HFFc6 (cell line): ENCODE measurements at regions not wholly inside any gene's neighbourhood (a gene's known extent, or its start where the extent isn't known, plus 50 kb on each side); places are given as distances from the start of the nearest gene placed in this dataset.
"Not testable (repeated sequence)": the region's sequence is repeated elsewhere in the genome, so short reads cannot be mapped to it uniquely, and the experiment has no call there.

Source experiments
- DNase-seq: peaks from one replicate; pipeline ENCODE4 v3.0.0-alpha.2; 2018
- H3K27ac Mint-ChIP-seq: 2 replicates; pipeline ENCODE4 v1.8.0; 2020; ENCODE audit warnings: mild to moderate bottlenecking, mixed read lengths
- H3K27me3 Mint-ChIP-seq: 2 replicates; pipeline ENCODE4 v1.8.0; 2021; ENCODE audit warnings: mild to moderate bottlenecking, moderate library complexity, mixed read lengths; ENCODE audit not compliant: insufficient read depth
- H3K36me3 Mint-ChIP-seq: 2 replicates; pipeline ENCODE4 v1.8.0; 2021; ENCODE audit warnings: low read depth, mixed read lengths
- H3K4me1 Mint-ChIP-seq: 2 replicates; pipeline ENCODE4 v1.8.0; 2020; ENCODE audit warnings: low read depth, mixed read lengths
- H3K4me3 Mint-ChIP-seq: 2 replicates; pipeline ENCODE4 v1.8.0; 2020; ENCODE audit warnings: mild to moderate bottlenecking, moderate library complexity, mixed read lengths
- H3K9me3 Mint-ChIP-seq: 2 replicates; pipeline ENCODE4 v1.8.0; 2020; ENCODE audit warnings: mild to moderate bottlenecking, mixed read lengths
- TF ChIP-seq, protein P1 (sequence below): fragments of 200-600 bp; sonication (generic); IDR thresholded peaks from 2 replicates; pipeline ENCODE4 v1.5.0; 2021; ENCODE audit warnings: antibody characterized with exemption, mild to moderate bottlenecking

DNA sequence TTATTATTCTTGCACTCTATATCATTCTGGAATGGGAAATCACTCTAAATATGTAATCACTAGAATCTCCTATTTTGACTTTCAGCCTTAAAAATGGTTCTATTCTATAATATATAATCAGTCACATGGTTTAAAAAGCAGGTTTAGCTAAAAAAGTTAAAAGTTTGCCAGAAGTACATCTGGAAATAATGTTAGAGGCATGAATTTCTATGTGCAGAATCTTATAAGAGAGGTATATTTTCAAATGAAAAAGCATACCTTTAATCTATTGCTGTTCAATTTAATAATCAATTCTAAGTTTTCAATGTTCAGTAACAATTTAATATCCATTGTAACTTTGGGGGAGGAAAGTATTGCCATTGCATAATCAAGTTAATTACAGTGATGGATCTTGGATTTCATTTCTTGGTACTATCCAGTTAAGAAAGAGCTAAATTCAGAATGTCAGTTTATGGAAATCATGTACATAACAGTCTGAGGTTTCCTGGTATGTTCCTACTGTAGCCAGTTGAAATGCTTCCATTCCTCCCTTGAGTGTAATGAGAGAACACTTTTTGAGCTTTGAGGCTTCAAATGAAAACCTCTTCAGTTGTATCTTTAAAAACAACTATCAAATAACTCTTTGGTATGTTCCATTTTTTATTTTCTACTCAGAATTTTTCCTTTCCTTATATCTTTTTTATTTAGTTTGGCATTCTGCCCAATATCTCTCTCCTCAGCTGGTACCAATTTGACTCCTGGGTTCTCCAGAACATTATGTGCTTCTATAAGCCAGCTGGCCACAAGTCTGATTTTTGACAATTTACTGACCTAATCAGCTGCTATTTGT, 175.7 kb upstream of the COL11A1 start:
- no peak overlapping the region for H3K4me3 Mint-ChIP-seq
- H3K36me3 Mint-ChIP-seq: peaks cover 8% of the 10 kb centered on the region
- H3K4me1 Mint-ChIP-seq: peaks cover 11% of the 10 kb centered on the region
- TF ChIP-seq, protein P1, sequence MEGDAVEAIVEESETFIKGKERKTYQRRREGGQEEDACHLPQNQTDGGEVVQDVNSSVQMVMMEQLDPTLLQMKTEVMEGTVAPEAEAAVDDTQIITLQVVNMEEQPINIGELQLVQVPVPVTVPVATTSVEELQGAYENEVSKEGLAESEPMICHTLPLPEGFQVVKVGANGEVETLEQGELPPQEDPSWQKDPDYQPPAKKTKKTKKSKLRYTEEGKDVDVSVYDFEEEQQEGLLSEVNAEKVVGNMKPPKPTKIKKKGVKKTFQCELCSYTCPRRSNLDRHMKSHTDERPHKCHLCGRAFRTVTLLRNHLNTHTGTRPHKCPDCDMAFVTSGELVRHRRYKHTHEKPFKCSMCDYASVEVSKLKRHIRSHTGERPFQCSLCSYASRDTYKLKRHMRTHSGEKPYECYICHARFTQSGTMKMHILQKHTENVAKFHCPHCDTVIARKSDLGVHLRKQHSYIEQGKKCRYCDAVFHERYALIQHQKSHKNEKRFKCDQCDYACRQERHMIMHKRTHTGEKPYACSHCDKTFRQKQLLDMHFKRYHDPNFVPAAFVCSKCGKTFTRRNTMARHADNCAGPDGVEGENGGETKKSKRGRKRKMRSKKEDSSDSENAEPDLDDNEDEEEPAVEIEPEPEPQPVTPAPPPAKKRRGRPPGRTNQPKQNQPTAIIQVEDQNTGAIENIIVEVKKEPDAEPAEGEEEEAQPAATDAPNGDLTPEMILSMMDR: no peak
- H3K27ac Mint-ChIP-seq: no peak overlapping the region
- DNase-seq: no peak
- peaks cover 5% of the 10 kb centered on the region; the same call in 1 of the 2 replicates for H3K9me3 Mint-ChIP-seq
- H3K27me3 Mint-ChIP-seq: no peaks in the 10 kb centered on the region; the same call in 1 of the 2 replicates

GRCh38 chr1:103283371-103283770, 175.0 kb upstream of the COL11A1 start:
- Mint-ChIP-seq H3K27ac (no peak overlapping the region), H3K4me3 (no peak overlapping the region), H3K4me1 (peaks cover 11% of the 10 kb centered on the region), H3K36me3 (peaks cover 8% of the 10 kb centered on the region), H3K9me3 (peaks cover 5% of the 10 kb centered on the region; the same call in 1 of the 2 replicates), H3K27me3 (no peaks in the 10 kb centered on the region)
- DNase-seq: no peak
- TF ChIP-seq, protein P1: no peak

- no peak overlapping the region for H3K27ac Mint-ChIP-seq
- no peaks in the 10 kb centered on the region for H3K9me3 Mint-ChIP-seq
- no peak for DNase-seq
- H3K27me3 Mint-ChIP-seq: no peaks in the 10 kb centered on the region
- TF ChIP-seq, protein P1: no peak
- H3K36me3 Mint-ChIP-seq: peaks cover 14% of the 10 kb centered on the region
- H3K4me3 Mint-ChIP-seq: no peak overlapping the region
- peaks cover 44% of the 10 kb centered on the region for H3K4me1 Mint-ChIP-seq
Measured at GRCh38 chr1:103275725-103276124, 167.4 kb upstream of the COL11A1 start.

- no peak overlapping the region for H3K4me3 Mint-ChIP-seq
Measured at GRCh38 chr1:103274886-103275285, 166.6 kb upstream of the COL11A1 start.

DNA sequence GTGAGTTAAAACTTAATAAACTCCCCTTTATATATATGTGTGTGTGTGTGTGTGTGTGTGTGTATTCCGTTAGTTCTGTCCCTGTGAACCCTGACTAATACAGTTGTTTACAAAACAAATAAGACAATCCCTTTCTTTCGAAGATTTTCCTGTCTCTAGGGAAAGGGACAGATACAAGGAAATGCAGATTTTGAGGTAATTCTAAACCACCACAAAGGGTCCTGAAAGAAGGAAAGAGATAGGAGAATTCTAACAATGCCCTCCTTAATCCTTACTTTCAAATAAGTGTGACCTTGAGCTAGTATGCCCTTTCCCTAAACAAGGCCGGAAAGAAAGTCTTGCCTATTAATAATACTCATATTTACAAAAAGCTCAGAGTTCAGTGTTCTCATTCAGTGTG, 164.8 kb upstream of the COL11A1 start:
- H3K4me3 Mint-ChIP-seq: no peak overlapping the region
- H3K27me3 Mint-ChIP-seq: no peaks in the 10 kb centered on the region
- peaks cover 7% of the 10 kb centered on the region for H3K36me3 Mint-ChIP-seq
- H3K27ac Mint-ChIP-seq: no peak overlapping the region
- TF ChIP-seq, protein P1: no peak
- no peak for DNase-seq
- H3K9me3 Mint-ChIP-seq: no peaks in the 10 kb centered on the region
- peaks cover 50% of the 10 kb centered on the region for H3K4me1 Mint-ChIP-seq

More at GRCh38 chr1:103274886-103275285, 166.6 kb upstream of the COL11A1 start:
- DNase-seq: no peak
- TF ChIP-seq, protein P1: no peak
- Mint-ChIP-seq H3K27me3 (no peaks in the 10 kb centered on the region), H3K36me3 (peaks cover 8% of the 10 kb centered on the region), H3K4me1 (peaks cover 47% of the 10 kb centered on the region), H3K27ac (no peak overlapping the region), H3K9me3 (no peaks in the 10 kb centered on the region)

DNA sequence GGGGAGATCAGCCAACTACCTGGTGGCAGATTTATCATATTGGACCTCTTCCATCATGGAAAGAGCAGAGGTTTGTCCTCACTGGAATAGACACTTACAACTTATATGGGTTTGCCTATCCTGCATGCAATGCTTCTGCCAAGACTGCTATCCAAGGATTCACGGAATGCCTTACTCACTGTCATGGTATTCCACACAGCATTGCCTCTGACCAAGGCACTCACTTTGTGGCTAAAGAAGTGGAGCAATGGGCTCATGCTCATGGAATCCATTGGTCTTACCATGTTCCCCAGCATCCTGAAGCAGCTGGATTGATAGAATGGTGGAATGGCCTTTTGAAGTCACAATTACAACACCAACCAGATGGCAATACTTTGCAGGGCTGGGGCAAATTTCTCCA, 163.1 kb upstream of the COL11A1 start:
- Mint-ChIP-seq H3K4me1 (peaks cover 67% of the 10 kb centered on the region), H3K27ac (peak overlapping the region; percentile 72), H3K4me3 (peak overlapping the region; percentile 34; the same call in 1 of the 2 replicates), H3K36me3 (peaks cover 10% of the 10 kb centered on the region)
- peak; percentile 95 for DNase-seq
- H3K27me3 Mint-ChIP-seq, H3K9me3 Mint-ChIP-seq: not testable (repeated sequence)
